CD14-positive monocyte (primary cell): ENCODE measurements at regions not wholly inside any gene's neighbourhood (a gene's known extent, or its start where the extent isn't known, plus 50 kb on each side); places are given as distances from the start of the nearest gene placed in this dataset.

Experiments
- DNase-seq, 3 donors: peaks; one replicate each; pipeline ENCODE4 v3.0.0-alpha.2; 2011 to 2022
- H2AFZ ChIP-seq: 2 replicates; pipeline ENCODE4 v1.6.0; 2012; ENCODE audit warnings: mild to moderate bottlenecking, low read depth, low read length, inconsistent platforms; ENCODE audit not compliant: insufficient read depth, poor library complexity, severe bottlenecking
- H3K27ac ChIP-seq, 2 donors: 1 replicate in 1 of 2; 2 replicates in 1 of 2; pipeline ENCODE4 v1.5.1; 2012 to 2013; ENCODE audit warnings: low read length in 2 of 2, control low read depth in 1 of 2, inconsistent platforms in 1 of 2, low read depth in 1 of 2, mild to moderate bottlenecking in 1 of 2
- H3K27me3 ChIP-seq, 2 donors: one replicate each; pipeline versions ENCODE4 v1.6.0 to v1.6.1; 2011 to 2013; ENCODE audit warnings: low read length in 2 of 2; ENCODE audit not compliant: control insufficient read depth in 2 of 2, insufficient read depth in 2 of 2
- H3K36me3 ChIP-seq, 2 donors: replicated peaks in 1 of 2; 1 replicate in 1 of 2; 2 replicates in 1 of 2; pipeline versions ENCODE4 v1.5.1 to v1.6.1; 2012 to 2013; ENCODE audit warnings: low read length in 2 of 2, control low read depth in 1 of 2, inconsistent platforms in 1 of 2, mild to moderate bottlenecking in 1 of 2; ENCODE audit not compliant: insufficient read depth in 2 of 2, control insufficient read depth in 1 of 2
- H3K4me1 ChIP-seq, 2 donors: 1 replicate in 1 of 2; 2 replicates in 1 of 2; pipeline versions ENCODE4 v1.5.1 to v1.6.1; 2012 to 2013; ENCODE audit warnings: low read length in 2 of 2, control low read depth in 1 of 2, inconsistent platforms in 1 of 2, mild to moderate bottlenecking in 1 of 2, moderate library complexity in 1 of 2; ENCODE audit not compliant: insufficient read depth in 2 of 2, control insufficient read depth in 1 of 2
- H3K4me2 ChIP-seq: replicated peaks from 2 replicates; pipeline ENCODE3; 2012; ENCODE audit warnings: low read length, moderate library complexity, mild to moderate bottlenecking; ENCODE audit not compliant: poor library complexity, severe bottlenecking; ENCODE audit errors: extremely low read depth
- H3K4me3 ChIP-seq, 3 experiments: fragments of 200-600 bp in 1 of 3; sonication (generic) in 1 of 3; replicated peaks in 1 of 3; 1 replicate in 2 of 3; 2 replicates in 1 of 3; pipeline ENCODE4 v1.5.1; 2011 to 2013; ENCODE audit warnings: low read length in 3 of 3, mild to moderate bottlenecking in 3 of 3, control low read depth in 2 of 3, low read depth in 2 of 3, inconsistent platforms in 1 of 3, moderate library complexity in 1 of 3
- H3K79me2 ChIP-seq: 2 replicates; pipeline ENCODE4 v1.6.0; 2012; ENCODE audit warnings: mild to moderate bottlenecking, control low read depth, inconsistent platforms, low read length, moderate library complexity; ENCODE audit not compliant: insufficient read depth
- H3K9ac ChIP-seq: 2 replicates; pipeline ENCODE4 v1.6.0; 2017; ENCODE audit warnings: low read length, mild to moderate bottlenecking; ENCODE audit not compliant: insufficient read depth, poor library complexity, severe bottlenecking
- H3K9me3 ChIP-seq, 2 donors: replicated peaks in 1 of 2; 1 replicate in 1 of 2; 2 replicates in 1 of 2; pipeline versions ENCODE4 v1.5.1 to v1.6.1; 2012 to 2013; ENCODE audit warnings: low read length in 2 of 2, control low read depth in 1 of 2; ENCODE audit not compliant: control insufficient read depth in 1 of 2, insufficient read depth in 1 of 2
- H4K20me1 ChIP-seq: 2 replicates; pipeline ENCODE4 v1.6.0; 2012; ENCODE audit warnings: mild to moderate bottlenecking, low read length, control low read depth, moderate library complexity; ENCODE audit not compliant: insufficient read depth
- H3K27ac Mint-ChIP-seq, 7 donors: one replicate each; pipeline ENCODE4 v1.8.0; 2020; ENCODE audit warnings: mild to moderate bottlenecking in 7 of 7, mixed read lengths in 7 of 7, moderate library complexity in 6 of 7, inconsistent platforms in 2 of 7
- H3K27me3 Mint-ChIP-seq, 3 donors: one replicate each; pipeline ENCODE4 v1.8.0; 2021 to 2022; ENCODE audit warnings: low read depth in 3 of 3, mild to moderate bottlenecking in 3 of 3, mixed read lengths in 3 of 3, moderate library complexity in 3 of 3, inconsistent platforms in 1 of 3
- H3K36me3 Mint-ChIP-seq, 2 donors: one replicate each; pipeline ENCODE4 v1.8.0; 2020; ENCODE audit warnings: mixed read lengths in 2 of 2, inconsistent platforms in 1 of 2, mild to moderate bottlenecking in 1 of 2
- H3K4me1 Mint-ChIP-seq: one replicate; pipeline ENCODE4 v1.8.0; 2020; ENCODE audit warnings: mild to moderate bottlenecking, mixed read lengths
- H3K4me3 Mint-ChIP-seq, 2 donors: one replicate each; pipeline ENCODE4 v1.8.0; 2020; ENCODE audit warnings: mild to moderate bottlenecking in 2 of 2, mixed read lengths in 2 of 2, moderate library complexity in 1 of 2
- H3K9me3 Mint-ChIP-seq, 7 donors: one replicate each; pipeline ENCODE4 v1.8.0; 2020 to 2022; ENCODE audit warnings: mixed read lengths in 7 of 7, mild to moderate bottlenecking in 6 of 7, moderate library complexity in 6 of 7, inconsistent platforms in 2 of 7
- CTCF ChIP-seq: fragments of 200-600 bp; IDR thresholded peaks from one replicate; pipeline ENCODE4 v1.8.0; 2022; ENCODE audit warnings: antibody characterized with exemption, mild to moderate bottlenecking
- WGBS: methylation state at CpG from one replicate; pipeline ENCODE4 v1.1.5; 2013; ENCODE audit warnings: missing lambda C conversion rate; ENCODE audit not compliant: insufficient coverage; 5-methylcytosine and 5-hydroxymethylcytosine counted together
- intact Hi-C, 2 donors: fragments of 100-400 bp; cut with micrococcal nuclease; formaldehyde crosslinking; loops; one replicate each; pipeline versions ENCODE4 v1.15.0 to v1.15.1; 2023

- DNase-seq: no peak
- TF ChIP-seq CTCF: no peak
- Histone ChIP-seq H3K36me3 (no peaks in the 10 kb centered on the region), H3K9ac (no peak overlapping the region), H3K27me3 (no peaks in the 10 kb centered on the region), H3K4me1 (peaks cover 5 to 13% of the 10 kb centered on the region in 2 donors), H3K27ac (no peak overlapping the region), H3K9me3 (peaks cover 6% of the 10 kb centered on the region in 2 donors), H3K4me2 (no peak overlapping the region), H3K79me2 (no peaks in the 10 kb centered on the region), H4K20me1 (no peaks in the 10 kb centered on the region), H2AFZ (no peak overlapping the region), H3K4me3 (no peak overlapping the region)
- intact Hi-C loops: no loop called here
- Mint-ChIP-seq H3K36me3 (no peaks in the 10 kb centered on the region), H3K4me1 (peaks cover 15% of the 10 kb centered on the region), H3K9me3 (peaks cover 9 to 25% (median 15%) of the 10 kb centered on the region in 7 donors), H3K4me3 (no peak overlapping the region), H3K27me3 (peaks cover 0 to 20% (median 8%) of the 10 kb centered on the region in 3 donors), H3K27ac (no peak overlapping the region)
Observed at GRCh38 chr17:77730376-77730775, 228.1 kb upstream of the TNRC6C start.

- H3K27ac Mint-ChIP-seq: peak overlapping the region in 1 of 7 donors; percentile 41
- H3K4me1 Mint-ChIP-seq: peaks cover 13% of the 10 kb centered on the region
- no peak overlapping the region for H3K4me3 Mint-ChIP-seq
Observed at GRCh38 chr17:77733576-77734296, 224.8 kb upstream of the TNRC6C start.

More at GRCh38 chr17:77733576-77734296, 224.8 kb upstream of the TNRC6C start:
- no peak overlapping the region for H3K27ac ChIP-seq
- H3K4me2 ChIP-seq: no peak overlapping the region
- no peaks in the 10 kb centered on the region for H3K36me3 Mint-ChIP-seq
- H2AFZ ChIP-seq: peak overlapping the region; percentile 40
- H3K4me3 ChIP-seq: no peak overlapping the region
- H3K9me3 ChIP-seq: peaks cover 6% of the 10 kb centered on the region in 2 donors
- no peak for DNase-seq
- H3K36me3 ChIP-seq: no peaks in the 10 kb centered on the region
- H3K27me3 Mint-ChIP-seq: peaks cover 3 to 21% (median 6%) of the 10 kb centered on the region in 3 donors
- peaks cover 5 to 13% of the 10 kb centered on the region in 2 donors for H3K4me1 ChIP-seq
- 68% methylated on average over 5 of the region's 8 CpGs for WGBS
- no peaks in the 10 kb centered on the region for H4K20me1 ChIP-seq
- no peak overlapping the region for H3K9ac ChIP-seq
- no peaks in the 10 kb centered on the region for H3K27me3 ChIP-seq
- peaks cover 9 to 25% (median 15%) of the 10 kb centered on the region in 7 donors for H3K9me3 Mint-ChIP-seq
- intact Hi-C loops: no loop called here
- no peaks in the 10 kb centered on the region for H3K79me2 ChIP-seq
- no peak for TF ChIP-seq CTCF
